Naive thymus-derived CD8-positive, alpha-beta T cell (primary cell): ENCODE measurements at regions not wholly inside any gene's neighbourhood (a gene's known extent, or its start where the extent isn't known, plus 50 kb on each side); places are given as distances from the start of the nearest gene placed in this dataset.
"Not testable (repeated sequence)": the region's sequence is repeated elsewhere in the genome, so short reads cannot be mapped to it uniquely, and the experiment has no call there.

ENCODE experiments used
- ATAC-seq, 2 donors: fragments of 150-1000 bp; cut with Tn5 transposase in 1 of 2; sonication (Bioruptor Pico), chemical (Tn5 transposase) in 1 of 2; 1 replicate in 1 of 2; 2 replicates in 1 of 2; pipeline ENCODE4 v1.10.0; 2021; ENCODE audit warnings: mild to moderate bottlenecking in 2 of 2, moderate library complexity in 2 of 2
- POLR2A ChIA-PET: fragments of 350-600 bp; sonication (Branson Sonifier 250); formaldehyde crosslinking; loops from one replicate; lab custom pipeline; 2021; ENCODE audit warnings: antibody characterized with exemption; lab: Charles Lee
- DNase-seq, 10 donors: peaks; one replicate each; pipeline versions ENCODE4 v3.0.0 to v3.0.0-alpha.2; 2020 to 2022
- H3K27ac Mint-ChIP-seq, 10 donors: one replicate each; pipeline ENCODE4 v1.8.0; 2020 to 2022; ENCODE audit warnings: mild to moderate bottlenecking in 10 of 10, mixed read lengths in 10 of 10, moderate library complexity in 4 of 10, inconsistent platforms in 1 of 10
- H3K27me3 Mint-ChIP-seq, 5 donors: one replicate each; pipeline ENCODE4 v1.8.0; 2021 to 2022; ENCODE audit warnings: mixed read lengths in 5 of 5
- H3K36me3 Mint-ChIP-seq, 3 donors: one replicate each; pipeline ENCODE4 v1.8.0; 2020 to 2022; ENCODE audit warnings: mixed read lengths in 3 of 3, mild to moderate bottlenecking in 2 of 3, inconsistent platforms in 1 of 3
- H3K4me1 Mint-ChIP-seq, 4 donors: one replicate each; pipeline ENCODE4 v1.8.0; 2021 to 2022; ENCODE audit warnings: mixed read lengths in 4 of 4
- H3K4me3 Mint-ChIP-seq, 10 donors: one replicate each; pipeline ENCODE4 v1.8.0; 2020 to 2022; ENCODE audit warnings: mild to moderate bottlenecking in 10 of 10, mixed read lengths in 10 of 10, moderate library complexity in 6 of 10, inconsistent platforms in 1 of 10
- H3K9me3 Mint-ChIP-seq, 9 donors: one replicate each; pipeline ENCODE4 v1.8.0; 2020 to 2022; ENCODE audit warnings: mixed read lengths in 9 of 9, mild to moderate bottlenecking in 3 of 9, inconsistent platforms in 1 of 9, moderate library complexity in 1 of 9

GRCh38 chr16:15224651-15225050, 130.6 kb upstream of the RRN3 start:
- H3K36me3 Mint-ChIP-seq, ATAC-seq, POLR2A ChIA-PET, H3K27ac Mint-ChIP-seq, H3K9me3 Mint-ChIP-seq, DNase-seq, H3K4me3 Mint-ChIP-seq, H3K4me1 Mint-ChIP-seq: not testable (repeated sequence)
- H3K27me3 Mint-ChIP-seq = peaks cover 2 to 11% (median 9%) of the 10 kb centered on the region in 5 donors

DNA sequence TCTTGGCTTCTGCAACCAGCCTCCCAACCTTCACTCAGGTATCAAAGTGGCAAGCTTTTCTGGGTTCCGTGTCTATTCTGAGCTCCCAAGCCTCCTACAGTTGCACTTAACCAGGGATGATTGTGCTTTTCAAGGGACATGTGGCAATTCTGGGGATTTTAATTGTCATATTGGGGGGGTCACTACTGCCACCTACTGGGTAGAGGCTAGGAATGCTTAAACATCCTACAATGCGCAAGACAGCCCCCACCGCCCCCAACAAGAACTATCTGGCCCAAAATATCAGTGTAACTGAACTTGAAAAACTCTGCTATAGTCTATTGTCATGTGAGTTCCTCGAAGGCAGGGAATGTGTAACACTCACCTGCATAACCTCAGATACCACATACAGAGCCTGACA, 129.3 kb upstream of the RRN3 start:
- peaks cover 2 to 11% (median 9%) of the 10 kb centered on the region in 5 donors for H3K27me3 Mint-ChIP-seq
- H3K4me1 Mint-ChIP-seq, H3K27ac Mint-ChIP-seq, H3K36me3 Mint-ChIP-seq, ATAC-seq, POLR2A ChIA-PET, H3K9me3 Mint-ChIP-seq, H3K4me3 Mint-ChIP-seq, DNase-seq: not testable (repeated sequence)

DNA sequence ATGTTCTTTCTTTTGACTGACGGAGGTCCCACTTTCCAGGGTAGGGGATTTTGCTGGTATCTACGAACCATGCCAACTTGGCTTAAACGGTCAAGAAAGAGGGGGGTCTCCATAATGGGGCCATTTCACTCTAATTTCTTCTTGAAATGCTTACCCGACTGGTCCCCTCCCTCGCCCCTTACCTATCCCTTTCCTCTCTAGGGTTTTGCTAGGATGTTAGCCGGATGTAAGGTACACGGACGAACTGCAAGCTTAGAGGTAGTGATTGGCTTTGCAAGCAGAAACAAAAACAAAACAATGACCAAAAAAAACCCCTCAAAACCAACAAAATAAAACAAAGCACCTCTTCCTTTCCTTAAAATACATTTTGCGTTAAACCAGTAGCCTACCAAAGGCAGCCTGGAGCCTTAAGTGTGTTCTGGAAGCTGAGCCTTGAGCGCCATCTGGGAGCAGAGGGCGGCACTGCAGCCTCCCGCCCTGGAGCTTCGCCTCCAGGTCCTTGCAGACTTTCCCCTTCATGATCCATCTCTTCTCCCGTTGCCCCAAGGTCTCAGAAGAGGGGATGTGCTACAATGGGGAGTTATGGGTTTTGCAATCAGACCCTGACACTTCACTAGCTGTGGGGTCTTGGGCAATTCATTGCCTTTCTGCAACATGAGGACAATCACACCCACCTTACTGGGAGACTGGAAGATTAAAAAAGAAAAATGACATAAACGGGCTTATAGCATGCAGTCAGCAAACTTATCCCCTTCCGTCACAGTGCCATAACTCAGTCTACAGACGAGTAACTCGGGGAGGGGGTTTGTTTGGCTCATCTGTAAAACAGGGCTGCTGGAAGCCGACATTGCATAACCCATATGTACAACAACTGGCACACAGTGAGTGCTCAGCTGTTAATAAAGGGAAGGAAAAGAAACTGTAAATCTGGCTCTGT, 125.9 kb upstream of the RRN3 start:
- H3K36me3 Mint-ChIP-seq, H3K4me3 Mint-ChIP-seq, H3K27me3 Mint-ChIP-seq, H3K27ac Mint-ChIP-seq, H3K9me3 Mint-ChIP-seq, POLR2A ChIA-PET, H3K4me1 Mint-ChIP-seq: not testable (repeated sequence)
- DNase-seq = peak in 4 of 10 donors; percentile 2 to 39 (median 22)
- peak; percentile 66 to 80 for ATAC-seq

GRCh38 chr16:15218856-15219500, 124.9 kb upstream of the RRN3 start:
- ATAC-seq, H3K27me3 Mint-ChIP-seq, POLR2A ChIA-PET, H3K27ac Mint-ChIP-seq, H3K9me3 Mint-ChIP-seq, H3K4me3 Mint-ChIP-seq, H3K4me1 Mint-ChIP-seq, H3K36me3 Mint-ChIP-seq, DNase-seq: not testable (repeated sequence)

DNA sequence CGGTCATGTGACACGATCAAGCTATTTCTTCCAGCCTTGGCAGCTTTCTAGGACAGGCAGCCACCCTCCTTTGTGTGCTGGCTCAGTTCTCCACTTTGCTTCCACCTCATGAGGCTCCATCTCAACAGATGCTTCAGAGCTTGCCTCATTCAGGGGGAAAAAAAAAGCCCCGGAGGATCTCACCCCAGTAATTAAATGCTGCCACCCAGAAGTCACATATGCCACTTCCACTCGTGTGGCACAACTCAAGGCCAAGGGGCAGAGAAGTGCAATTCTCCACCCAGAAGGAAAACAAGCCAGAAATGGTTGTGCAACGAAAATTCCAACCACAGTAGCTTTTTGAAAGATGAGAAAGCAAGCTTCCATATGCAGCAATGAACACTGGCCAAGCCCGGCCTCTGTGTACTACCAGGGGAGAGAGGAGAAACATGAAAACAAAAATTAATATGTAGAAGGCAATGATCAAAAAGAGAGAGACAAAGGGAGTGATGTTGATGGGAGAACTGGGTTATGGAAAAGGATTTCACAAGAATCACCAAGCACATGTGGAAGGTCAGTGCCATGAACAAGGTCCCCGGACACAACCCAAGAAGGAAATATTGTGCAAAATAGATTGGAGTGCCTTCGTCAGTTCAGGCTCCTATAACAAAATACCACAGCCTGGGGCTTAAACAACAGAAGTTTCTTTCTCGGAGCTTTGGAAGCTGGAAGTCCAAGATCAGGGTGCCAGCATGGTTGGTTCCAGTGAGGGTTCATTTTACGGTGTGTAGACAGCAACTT, 113.3 kb upstream of the RRN3 start:
- H3K27me3 Mint-ChIP-seq, ATAC-seq, H3K4me3 Mint-ChIP-seq, H3K4me1 Mint-ChIP-seq, H3K36me3 Mint-ChIP-seq, DNase-seq, H3K27ac Mint-ChIP-seq, H3K9me3 Mint-ChIP-seq, POLR2A ChIA-PET: not testable (repeated sequence)

DNA sequence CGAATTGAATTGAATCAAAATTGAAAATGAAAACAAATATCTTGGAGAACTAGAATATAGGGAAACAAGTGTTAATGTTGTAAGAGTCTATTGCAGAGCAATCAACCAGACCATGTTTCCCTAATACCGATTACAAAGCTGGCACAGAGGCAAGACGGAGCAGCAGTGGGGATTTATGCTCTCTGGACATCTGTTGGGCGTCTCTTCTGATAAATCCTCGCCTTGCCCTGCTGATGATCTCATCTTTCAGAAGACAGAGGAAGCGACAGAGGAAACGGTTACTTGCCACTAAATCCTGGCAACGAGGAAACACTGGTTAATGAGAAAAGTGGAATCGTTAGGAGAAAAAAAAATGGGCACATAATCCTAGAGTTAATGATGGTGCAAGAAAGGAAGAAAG, 112.4 kb upstream of the RRN3 start:
- H3K4me3 Mint-ChIP-seq, H3K27me3 Mint-ChIP-seq, ATAC-seq, H3K27ac Mint-ChIP-seq, POLR2A ChIA-PET, DNase-seq, H3K9me3 Mint-ChIP-seq, H3K36me3 Mint-ChIP-seq, H3K4me1 Mint-ChIP-seq: not testable (repeated sequence)

DNA sequence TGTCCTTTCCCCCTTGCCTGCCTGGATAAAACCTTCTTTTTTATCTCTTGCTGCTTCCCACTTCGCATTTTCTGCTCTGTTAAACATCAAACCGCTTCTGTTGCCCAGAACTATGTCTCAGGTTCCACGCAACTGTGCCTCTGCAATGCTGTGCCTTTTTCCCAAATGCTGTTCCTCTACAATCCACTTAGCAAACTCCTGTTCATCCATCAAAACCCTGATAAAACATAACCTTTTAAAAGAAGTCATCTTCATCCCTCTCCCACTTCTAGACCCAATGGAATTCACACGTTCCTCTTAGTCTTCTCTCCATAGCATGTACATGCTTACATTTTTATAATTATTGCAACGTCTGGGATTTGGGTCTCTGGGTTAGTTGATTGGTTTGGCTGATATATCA, 111.9 kb upstream of the RRN3 start:
- not testable (repeated sequence) for H3K27ac Mint-ChIP-seq, ATAC-seq, DNase-seq

DNA sequence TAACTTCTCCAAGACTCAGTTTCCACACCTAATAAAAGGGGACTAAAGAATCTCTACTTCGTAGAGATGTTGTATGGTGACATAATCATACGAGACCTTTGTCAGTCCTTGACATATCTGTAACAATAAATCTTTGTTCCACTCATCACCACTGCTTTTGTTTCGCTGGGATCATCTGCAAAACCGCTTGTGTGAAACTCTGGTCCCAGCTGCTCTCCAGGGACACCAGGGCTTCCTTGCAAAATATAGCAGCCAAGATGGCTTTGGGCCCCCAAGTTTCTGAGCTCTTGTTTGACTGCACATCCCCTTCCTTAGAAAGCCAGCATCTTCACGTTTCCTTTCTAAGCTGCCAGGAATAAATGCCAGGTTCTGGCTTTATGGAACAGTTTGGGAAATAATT, 110.5 kb upstream of the RRN3 start:
- H3K27ac Mint-ChIP-seq, H3K36me3 Mint-ChIP-seq, DNase-seq, POLR2A ChIA-PET, H3K4me1 Mint-ChIP-seq, H3K4me3 Mint-ChIP-seq, H3K9me3 Mint-ChIP-seq, H3K27me3 Mint-ChIP-seq, ATAC-seq: not testable (repeated sequence)

More for the DNA sequence above, 111.9 kb upstream of the RRN3 start:
- H3K36me3 Mint-ChIP-seq, H3K4me1 Mint-ChIP-seq, H3K9me3 Mint-ChIP-seq, H3K27me3 Mint-ChIP-seq, POLR2A ChIA-PET, H3K4me3 Mint-ChIP-seq: not testable (repeated sequence)

DNA sequence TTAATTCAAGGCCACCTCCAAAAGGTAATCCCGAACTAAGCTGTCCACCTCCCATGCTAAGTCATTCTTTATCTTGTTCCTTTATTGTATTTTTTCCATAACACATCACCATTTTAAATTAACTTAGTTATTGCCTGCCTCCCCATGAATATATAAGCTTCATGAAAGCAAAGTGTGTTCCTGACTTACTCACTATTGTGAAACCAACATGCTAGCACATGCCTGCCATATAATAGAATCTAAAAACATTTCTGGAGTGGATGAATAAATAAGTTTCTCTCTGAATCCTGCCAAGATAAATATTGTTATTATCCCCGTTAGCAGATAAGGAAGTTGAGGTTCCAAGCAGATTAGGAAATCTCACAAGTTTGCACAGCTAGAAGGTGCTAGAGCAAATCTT, 98.7 kb upstream of the RRN3 start:
- H3K4me3 Mint-ChIP-seq, H3K27ac Mint-ChIP-seq, POLR2A ChIA-PET: not testable (repeated sequence)

DNA sequence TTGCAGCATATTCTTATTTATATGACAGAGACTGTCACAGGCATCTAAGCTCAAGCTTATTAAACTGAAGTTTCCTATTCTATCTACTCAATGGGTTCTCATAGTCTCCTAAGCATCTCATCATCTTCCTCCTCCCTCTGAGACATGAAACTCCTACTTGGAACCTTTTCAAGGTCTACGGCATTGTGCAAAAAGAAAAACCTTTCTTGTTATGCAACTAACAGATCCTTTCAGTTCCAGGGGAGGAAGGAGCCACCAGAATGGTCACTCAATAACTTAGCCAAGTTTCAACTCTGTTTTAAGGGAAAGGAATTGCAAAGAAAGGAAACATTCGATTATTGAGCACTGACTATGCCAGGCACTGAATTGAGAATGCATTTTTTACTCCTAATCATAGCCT, 98.1 kb upstream of the RRN3 start:
- H3K27me3 Mint-ChIP-seq, H3K4me1 Mint-ChIP-seq, H3K4me3 Mint-ChIP-seq, H3K9me3 Mint-ChIP-seq, H3K27ac Mint-ChIP-seq, POLR2A ChIA-PET, DNase-seq, ATAC-seq, H3K36me3 Mint-ChIP-seq: not testable (repeated sequence)

More for the DNA sequence above, 98.7 kb upstream of the RRN3 start:
- H3K36me3 Mint-ChIP-seq, ATAC-seq, H3K4me1 Mint-ChIP-seq, H3K27me3 Mint-ChIP-seq, H3K9me3 Mint-ChIP-seq, DNase-seq: not testable (repeated sequence)

DNA sequence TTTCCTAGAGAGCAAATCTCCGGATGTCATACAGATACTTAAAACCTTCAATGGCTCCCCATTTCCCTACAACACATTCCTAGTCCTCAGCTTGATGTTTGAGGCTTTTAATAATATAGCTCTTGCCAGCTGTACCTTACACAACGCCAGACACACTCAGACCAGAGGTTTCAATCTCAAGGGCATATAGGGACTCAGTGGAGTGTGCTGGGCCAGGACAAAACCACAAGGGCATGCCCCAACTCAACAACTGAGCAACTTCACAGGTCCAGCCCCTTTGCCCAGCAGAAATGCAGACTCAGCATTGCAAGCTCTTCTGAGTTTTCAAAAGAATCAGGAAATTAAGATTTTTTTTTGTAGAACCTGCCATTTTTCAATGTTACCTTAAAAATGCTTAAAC, 95.4 kb upstream of the RRN3 start:
- H3K27ac Mint-ChIP-seq, H3K9me3 Mint-ChIP-seq, POLR2A ChIA-PET, H3K4me1 Mint-ChIP-seq, H3K4me3 Mint-ChIP-seq, H3K27me3 Mint-ChIP-seq, H3K36me3 Mint-ChIP-seq, DNase-seq, ATAC-seq: not testable (repeated sequence)
